Esophagus squamous epithelium (tissue), 4 donors: ENCODE measurements at regions not wholly inside any gene's neighbourhood (a gene's known extent, or its start where the extent isn't known, plus 50 kb on each side); places are given as distances from the start of the nearest gene placed in this dataset.

Experiments used
- CTCF ChIP-seq, 6 experiments: fragments of 450-650 bp in 4 of 6; fragments of 200-600 bp in 2 of 6; sonication (generic) in 2 of 6; IDR thresholded peaks; one replicate each; pipeline ENCODE4 v1.5.1; 2016 to 2019; ENCODE audit warnings: antibody characterized with exemption in 6 of 6, mild to moderate bottlenecking in 4 of 6, moderate library complexity in 4 of 6
- POLR2A ChIP-seq, 4 donors: fragments of 450-650 bp; IDR thresholded peaks; one replicate each; pipeline ENCODE4 v1.6.1; 2017; ENCODE audit warnings: antibody characterized with exemption in 4 of 4, mild to moderate bottlenecking in 4 of 4, moderate library complexity in 3 of 4

GRCh38 chr4:103842076-103842475, 122.3 kb upstream of the TACR3 start:
- TF ChIP-seq CTCF (IDR thresholded peaks at IDR 0.05) (no peak), POLR2A (IDR thresholded peaks at IDR 0.05) (no peak)
